ENCODE measurements at regions not wholly inside any gene's neighbourhood (a gene's known extent, or its start where the extent isn't known, plus 50 kb on each side); places are given as distances from the start of the nearest gene placed in this dataset.

- no peak for TF ChIP-seq ISL1 (CRISPR knock-in tag; IDR thresholded peaks at IDR 0.05)
Observed at GRCh38 chr4:58587856-58588255, 1477.7 kb upstream of the IGFBP7 start (continued).

- TF ChIP-seq POU6F1 (CRISPR knock-in tag; IDR thresholded peaks at IDR 0.05; ENCODE audit: borderline replicate concordance, low read depth) (no peak), ISL1 (CRISPR knock-in tag; IDR thresholded peaks at IDR 0.05) (no peak), TOX (CRISPR knock-in tag; IDR thresholded peaks at IDR 0.05; ENCODE audit: borderline replicate concordance) (no peak), BACH2 (CRISPR knock-in tag; IDR thresholded peaks at IDR 0.05; ENCODE audit: borderline replicate concordance) (no peak), ZC3H10 (CRISPR knock-in tag; IDR thresholded peaks at IDR 0.05) (no peak)
- ATAC-seq = no peak
Observed at GRCh38 chr4:58566260-58566659, 1456.1 kb upstream of the IGFBP7 start.

- ATAC-seq = no peak
- TF ChIP-seq ISL1 (CRISPR knock-in tag; IDR thresholded peaks at IDR 0.05) = no peak
- TF ChIP-seq CREB5 (CRISPR knock-in tag; IDR thresholded peaks at IDR 0.05; ENCODE audit: low read depth) = no peak
- no peak for TF ChIP-seq OSR1 (CRISPR knock-in tag; IDR thresholded peaks at IDR 0.05)
- TF ChIP-seq ZFP3 (CRISPR knock-in tag; IDR thresholded peaks at IDR 0.05) = no peak
- TF ChIP-seq PPARA (CRISPR knock-in tag; IDR thresholded peaks at IDR 0.05; ENCODE audit: borderline replicate concordance) = no peak
- TF ChIP-seq ARNTL (CRISPR knock-in tag; IDR thresholded peaks at IDR 0.05; ENCODE audit: borderline replicate concordance, low read depth) = no peak
- TF ChIP-seq CSDC2 (CRISPR knock-in tag; IDR thresholded peaks at IDR 0.05) = no peak
- TF ChIP-seq TCF4 (CRISPR knock-in tag; IDR thresholded peaks at IDR 0.05; ENCODE audit: borderline replicate concordance) = no peak
- no peak for TF ChIP-seq ZNF70 (CRISPR knock-in tag; IDR thresholded peaks at IDR 0.05)
- TF ChIP-seq GLIS3 (CRISPR knock-in tag; IDR thresholded peaks at IDR 0.05) = no peak
- no peak for TF ChIP-seq ZC3H10 (CRISPR knock-in tag; IDR thresholded peaks at IDR 0.05)
- TF ChIP-seq TOX (CRISPR knock-in tag; IDR thresholded peaks at IDR 0.05; ENCODE audit: borderline replicate concordance) = no peak
- no peak for TF ChIP-seq SNAI2 (CRISPR knock-in tag; IDR thresholded peaks at IDR 0.05)
- no peak for TF ChIP-seq ZFP30 (CRISPR knock-in tag; IDR thresholded peaks at IDR 0.05)
- no peak for TF ChIP-seq BACH2 (CRISPR knock-in tag; IDR thresholded peaks at IDR 0.05; ENCODE audit: borderline replicate concordance)
- TF ChIP-seq ESRRG (CRISPR knock-in tag; IDR thresholded peaks at IDR 0.05) = no peak
- no peak for TF ChIP-seq RARB (CRISPR knock-in tag; IDR thresholded peaks at IDR 0.05)
- no peak for TF ChIP-seq ZNF8 (CRISPR knock-in tag; IDR thresholded peaks at IDR 0.05)
- TF ChIP-seq PATZ1 (CRISPR knock-in tag; IDR thresholded peaks at IDR 0.05; ENCODE audit: borderline replicate concordance) = no peak
Observed at GRCh38 chr4:58564695-58565475, 1454.7 kb upstream of the IGFBP7 start.

GRCh38 chr4:58561170-58561569, 1451.0 kb upstream of the IGFBP7 start:
- no peak for ATAC-seq
- TF ChIP-seq ZFP3 (CRISPR knock-in tag; IDR thresholded peaks at IDR 0.05) = no peak
- TF ChIP-seq RARB (CRISPR knock-in tag; IDR thresholded peaks at IDR 0.05) = no peak
- no peak for TF ChIP-seq GLIS3 (CRISPR knock-in tag; IDR thresholded peaks at IDR 0.05)
- TF ChIP-seq ZNF8 (CRISPR knock-in tag; IDR thresholded peaks at IDR 0.05) = no peak
- TF ChIP-seq SNAI2 (CRISPR knock-in tag; IDR thresholded peaks at IDR 0.05) = no peak
- TF ChIP-seq ZNF70 (CRISPR knock-in tag; IDR thresholded peaks at IDR 0.05) = no peak
- no peak for TF ChIP-seq ZC3H10 (CRISPR knock-in tag; IDR thresholded peaks at IDR 0.05)
- TF ChIP-seq ZFP30 (CRISPR knock-in tag; IDR thresholded peaks at IDR 0.05) = no peak
- TF ChIP-seq OSR1 (CRISPR knock-in tag; IDR thresholded peaks at IDR 0.05) = no peak
- no peak for TF ChIP-seq TOX (CRISPR knock-in tag; IDR thresholded peaks at IDR 0.05; ENCODE audit: borderline replicate concordance)
- no peak for TF ChIP-seq CREB5 (CRISPR knock-in tag; IDR thresholded peaks at IDR 0.05; ENCODE audit: low read depth)
- TF ChIP-seq PATZ1 (CRISPR knock-in tag; IDR thresholded peaks at IDR 0.05; ENCODE audit: borderline replicate concordance) = no peak
- TF ChIP-seq TCF4 (CRISPR knock-in tag; IDR thresholded peaks at IDR 0.05; ENCODE audit: borderline replicate concordance) = no peak
- no peak for TF ChIP-seq CSRNP3 (CRISPR knock-in tag; IDR thresholded peaks at IDR 0.05)
- no peak for TF ChIP-seq CSDC2 (CRISPR knock-in tag; IDR thresholded peaks at IDR 0.05)
- no peak for TF ChIP-seq ARNTL (CRISPR knock-in tag; IDR thresholded peaks at IDR 0.05; ENCODE audit: borderline replicate concordance, low read depth)
- no peak for TF ChIP-seq PPARA (CRISPR knock-in tag; IDR thresholded peaks at IDR 0.05; ENCODE audit: borderline replicate concordance)

Data from SK-N-SH treated with all-trans-retinoic acid at 6 μM for 48 hours (cell line).